ENCODE measurements at regions not wholly inside any gene's neighbourhood (a gene's known extent, or its start where the extent isn't known, plus 50 kb on each side); places are given as distances from the start of the nearest gene placed in this dataset.

- TF ChIP-seq, protein P1, sequence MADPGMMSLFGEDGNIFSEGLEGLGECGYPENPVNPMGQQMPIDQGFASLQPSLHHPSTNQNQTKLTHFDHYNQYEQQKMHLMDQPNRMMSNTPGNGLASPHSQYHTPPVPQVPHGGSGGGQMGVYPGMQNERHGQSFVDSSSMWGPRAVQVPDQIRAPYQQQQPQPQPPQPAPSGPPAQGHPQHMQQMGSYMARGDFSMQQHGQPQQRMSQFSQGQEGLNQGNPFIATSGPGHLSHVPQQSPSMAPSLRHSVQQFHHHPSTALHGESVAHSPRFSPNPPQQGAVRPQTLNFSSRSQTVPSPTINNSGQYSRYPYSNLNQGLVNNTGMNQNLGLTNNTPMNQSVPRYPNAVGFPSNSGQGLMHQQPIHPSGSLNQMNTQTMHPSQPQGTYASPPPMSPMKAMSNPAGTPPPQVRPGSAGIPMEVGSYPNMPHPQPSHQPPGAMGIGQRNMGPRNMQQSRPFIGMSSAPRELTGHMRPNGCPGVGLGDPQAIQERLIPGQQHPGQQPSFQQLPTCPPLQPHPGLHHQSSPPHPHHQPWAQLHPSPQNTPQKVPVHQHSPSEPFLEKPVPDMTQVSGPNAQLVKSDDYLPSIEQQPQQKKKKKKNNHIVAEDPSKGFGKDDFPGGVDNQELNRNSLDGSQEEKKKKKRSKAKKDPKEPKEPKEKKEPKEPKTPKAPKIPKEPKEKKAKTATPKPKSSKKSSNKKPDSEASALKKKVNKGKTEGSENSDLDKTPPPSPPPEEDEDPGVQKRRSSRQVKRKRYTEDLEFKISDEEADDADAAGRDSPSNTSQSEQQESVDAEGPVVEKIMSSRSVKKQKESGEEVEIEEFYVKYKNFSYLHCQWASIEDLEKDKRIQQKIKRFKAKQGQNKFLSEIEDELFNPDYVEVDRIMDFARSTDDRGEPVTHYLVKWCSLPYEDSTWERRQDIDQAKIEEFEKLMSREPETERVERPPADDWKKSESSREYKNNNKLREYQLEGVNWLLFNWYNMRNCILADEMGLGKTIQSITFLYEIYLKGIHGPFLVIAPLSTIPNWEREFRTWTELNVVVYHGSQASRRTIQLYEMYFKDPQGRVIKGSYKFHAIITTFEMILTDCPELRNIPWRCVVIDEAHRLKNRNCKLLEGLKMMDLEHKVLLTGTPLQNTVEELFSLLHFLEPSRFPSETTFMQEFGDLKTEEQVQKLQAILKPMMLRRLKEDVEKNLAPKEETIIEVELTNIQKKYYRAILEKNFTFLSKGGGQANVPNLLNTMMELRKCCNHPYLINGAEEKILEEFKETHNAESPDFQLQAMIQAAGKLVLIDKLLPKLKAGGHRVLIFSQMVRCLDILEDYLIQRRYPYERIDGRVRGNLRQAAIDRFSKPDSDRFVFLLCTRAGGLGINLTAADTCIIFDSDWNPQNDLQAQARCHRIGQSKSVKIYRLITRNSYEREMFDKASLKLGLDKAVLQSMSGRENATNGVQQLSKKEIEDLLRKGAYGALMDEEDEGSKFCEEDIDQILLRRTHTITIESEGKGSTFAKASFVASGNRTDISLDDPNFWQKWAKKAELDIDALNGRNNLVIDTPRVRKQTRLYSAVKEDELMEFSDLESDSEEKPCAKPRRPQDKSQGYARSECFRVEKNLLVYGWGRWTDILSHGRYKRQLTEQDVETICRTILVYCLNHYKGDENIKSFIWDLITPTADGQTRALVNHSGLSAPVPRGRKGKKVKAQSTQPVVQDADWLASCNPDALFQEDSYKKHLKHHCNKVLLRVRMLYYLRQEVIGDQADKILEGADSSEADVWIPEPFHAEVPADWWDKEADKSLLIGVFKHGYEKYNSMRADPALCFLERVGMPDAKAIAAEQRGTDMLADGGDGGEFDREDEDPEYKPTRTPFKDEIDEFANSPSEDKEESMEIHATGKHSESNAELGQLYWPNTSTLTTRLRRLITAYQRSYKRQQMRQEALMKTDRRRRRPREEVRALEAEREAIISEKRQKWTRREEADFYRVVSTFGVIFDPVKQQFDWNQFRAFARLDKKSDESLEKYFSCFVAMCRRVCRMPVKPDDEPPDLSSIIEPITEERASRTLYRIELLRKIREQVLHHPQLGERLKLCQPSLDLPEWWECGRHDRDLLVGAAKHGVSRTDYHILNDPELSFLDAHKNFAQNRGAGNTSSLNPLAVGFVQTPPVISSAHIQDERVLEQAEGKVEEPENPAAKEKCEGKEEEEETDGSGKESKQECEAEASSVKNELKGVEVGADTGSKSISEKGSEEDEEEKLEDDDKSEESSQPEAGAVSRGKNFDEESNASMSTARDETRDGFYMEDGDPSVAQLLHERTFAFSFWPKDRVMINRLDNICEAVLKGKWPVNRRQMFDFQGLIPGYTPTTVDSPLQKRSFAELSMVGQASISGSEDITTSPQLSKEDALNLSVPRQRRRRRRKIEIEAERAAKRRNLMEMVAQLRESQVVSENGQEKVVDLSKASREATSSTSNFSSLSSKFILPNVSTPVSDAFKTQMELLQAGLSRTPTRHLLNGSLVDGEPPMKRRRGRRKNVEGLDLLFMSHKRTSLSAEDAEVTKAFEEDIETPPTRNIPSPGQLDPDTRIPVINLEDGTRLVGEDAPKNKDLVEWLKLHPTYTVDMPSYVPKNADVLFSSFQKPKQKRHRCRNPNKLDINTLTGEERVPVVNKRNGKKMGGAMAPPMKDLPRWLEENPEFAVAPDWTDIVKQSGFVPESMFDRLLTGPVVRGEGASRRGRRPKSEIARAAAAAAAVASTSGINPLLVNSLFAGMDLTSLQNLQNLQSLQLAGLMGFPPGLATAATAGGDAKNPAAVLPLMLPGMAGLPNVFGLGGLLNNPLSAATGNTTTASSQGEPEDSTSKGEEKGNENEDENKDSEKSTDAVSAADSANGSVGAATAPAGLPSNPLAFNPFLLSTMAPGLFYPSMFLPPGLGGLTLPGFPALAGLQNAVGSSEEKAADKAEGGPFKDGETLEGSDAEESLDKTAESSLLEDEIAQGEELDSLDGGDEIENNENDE (IDR thresholded peaks at IDR 0.05; ENCODE audit: insufficient replicate concordance, low read length), result no peak
- TF ChIP-seq SRF (IDR thresholded peaks at IDR 0.05; ENCODE audit: low read depth, low read length), result no peak
- TF ChIP-seq, protein P2, sequence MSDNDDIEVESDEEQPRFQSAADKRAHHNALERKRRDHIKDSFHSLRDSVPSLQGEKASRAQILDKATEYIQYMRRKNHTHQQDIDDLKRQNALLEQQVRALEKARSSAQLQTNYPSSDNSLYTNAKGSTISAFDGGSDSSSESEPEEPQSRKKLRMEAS (IDR thresholded peaks at IDR 0.05), result no peak
- no peak for TF ChIP-seq SUZ12 (IDR thresholded peaks at IDR 0.05; ENCODE audit: low read length)
These were observed 58.6 kb downstream of the RPS12 start (continued) for GRCh38 chr6:132872923-132873322.

Measured in H1 (cell line).